HEK293 (cell line): ENCODE measurements at regions not wholly inside any gene's neighbourhood (a gene's known extent, or its start where the extent isn't known, plus 50 kb on each side); places are given as distances from the start of the nearest gene placed in this dataset.
A peak's percentile ranks its signal among the peaks of the same experiment; 100 is the strongest.

ENCODE experiments used
- CTCF ChIA-PET: fragments of 350-600 bp; formaldehyde crosslinking; extraction: SDS; loops from one replicate; lab custom pipeline; 2021; ENCODE audit warnings: antibody characterized with exemption; lab: Yijun Ruan, JAX
- POLR2A ChIA-PET: fragments of 300-600 bp; formaldehyde crosslinking; extraction: SDS; loops from one replicate; lab custom pipeline; 2020; ENCODE audit warnings: antibody characterized with exemption, inconsistent platforms; lab: Yijun Ruan, JAX
- H3K27ac ChIP-seq: fragments of 200-500 bp; sonication (Bioruptor generic); 2 replicates; pipeline ENCODE4 v1.5.1; 2014; ENCODE audit warnings: low read depth, low read length, control low read depth, inconsistent platforms; ENCODE audit errors: extremely low read depth
- H3K36me3 ChIP-seq, 2 experiments: fragments of 200-500 bp in 1 of 2; sonication (Bioruptor generic) in 1 of 2; 1 replicate in 1 of 2; 2 replicates in 1 of 2; pipeline ENCODE4 v1.5.1; 2014 to 2017; ENCODE audit warnings: inconsistent platforms in 2 of 2, low read length in 2 of 2; ENCODE audit not compliant: control insufficient read depth in 2 of 2, insufficient read depth in 1 of 2
- H3K4me1 ChIP-seq: fragments of 200-500 bp; sonication (Bioruptor generic); 2 replicates; pipeline ENCODE4 v1.5.1; 2014; ENCODE audit warnings: mild to moderate bottlenecking, low read length, inconsistent platforms; ENCODE audit not compliant: control insufficient read depth, insufficient read depth
- H3K4me3 ChIP-seq: 2 replicates; pipeline ENCODE4 v1.5.1; 2011; ENCODE audit warnings: low read depth, mild to moderate bottlenecking, control low read depth, low read length, moderate library complexity
- H3K9me3 ChIP-seq: fragments of 200-500 bp; sonication (Bioruptor generic); 2 replicates; pipeline ENCODE4 v1.5.1; 2014; ENCODE audit warnings: low read depth, low read length, inconsistent platforms; ENCODE audit not compliant: control insufficient read depth, insufficient read depth
- GLI2 ChIP-seq: fragments of 450-650 bp; formaldehyde crosslinking; IDR thresholded peaks from 2 replicates; pipeline ENCODE4; 2017; ENCODE audit warnings: missing biosample characterization, missing genetic modification characterization, low read depth, borderline replicate concordance
- GLI4 ChIP-seq: fragments of 450-650 bp; formaldehyde crosslinking; IDR thresholded peaks from 2 replicates; pipeline ENCODE4 v1.5.1; 2016; ENCODE audit warnings: missing biosample characterization, missing genetic modification characterization
- GLIS1 ChIP-seq: fragments of 450-650 bp; formaldehyde crosslinking; IDR thresholded peaks from 2 replicates; pipeline ENCODE4 v1.5.1; 2016; ENCODE audit warnings: missing biosample characterization, missing genetic modification characterization
- HOXA7 ChIP-seq: sonication (generic); formaldehyde crosslinking; IDR thresholded peaks from 2 replicates; pipeline ENCODE4 v1.8.1; 2022; ENCODE audit warnings: missing genetic modification reagents, borderline replicate concordance
- RBAK ChIP-seq: fragments of 450-650 bp; formaldehyde crosslinking; IDR thresholded peaks from 2 replicates; pipeline ENCODE4 v1.5.1; 2016; ENCODE audit warnings: missing biosample characterization, missing genetic modification characterization
- SCRT2 ChIP-seq: fragments of 450-650 bp; formaldehyde crosslinking; IDR thresholded peaks from 2 replicates; pipeline ENCODE4 v1.5.1; 2016; ENCODE audit warnings: missing biosample characterization, missing genetic modification characterization
- SP7 ChIP-seq: fragments of 450-650 bp; formaldehyde crosslinking; IDR thresholded peaks from 2 replicates; pipeline ENCODE4 v1.5.1; 2016; ENCODE audit warnings: missing biosample characterization, missing genetic modification characterization
- YY1 ChIP-seq: fragments of 450-650 bp; formaldehyde crosslinking; IDR thresholded peaks from 2 replicates; pipeline ENCODE4 v1.5.1; 2018; ENCODE audit warnings: missing biosample characterization, missing genetic modification characterization
- ZBTB17 ChIP-seq: fragments of 450-650 bp; formaldehyde crosslinking; IDR thresholded peaks from 2 replicates; pipeline ENCODE4 v1.5.1; 2016; ENCODE audit warnings: missing biosample characterization, missing genetic modification characterization
- ZBTB48 ChIP-seq: fragments of 450-650 bp; formaldehyde crosslinking; IDR thresholded peaks from 2 replicates; pipeline ENCODE4 v1.5.1; 2016; ENCODE audit warnings: missing biosample characterization, missing genetic modification characterization
- ZNF16 ChIP-seq: fragments of 450-650 bp; formaldehyde crosslinking; IDR thresholded peaks from 2 replicates; pipeline ENCODE4 v1.5.1; 2016; ENCODE audit warnings: low read depth, missing biosample characterization, missing genetic modification characterization
- ZNF19 ChIP-seq: fragments of 450-650 bp; formaldehyde crosslinking; IDR thresholded peaks from 2 replicates; pipeline ENCODE4; 2016; ENCODE audit warnings: missing biosample characterization, missing genetic modification characterization, low read depth
- ZNF341 ChIP-seq: fragments of 450-650 bp; formaldehyde crosslinking; IDR thresholded peaks from 2 replicates; pipeline ENCODE4; 2016; ENCODE audit warnings: low read depth, missing biosample characterization, missing genetic modification characterization
- ZNF530 ChIP-seq: fragments of 450-650 bp; formaldehyde crosslinking; IDR thresholded peaks from 2 replicates; pipeline ENCODE4 v1.5.1; 2016; ENCODE audit warnings: low read depth, missing biosample characterization, missing genetic modification characterization
- ZNF555 ChIP-seq: fragments of 450-650 bp; formaldehyde crosslinking; conservative IDR thresholded peaks from 2 replicates; pipeline ENCODE4 v1.5.1; 2017; ENCODE audit warnings: missing biosample characterization, mild to moderate bottlenecking, missing genetic modification characterization, inconsistent platforms
- ZNF600 ChIP-seq: fragments of 450-650 bp; formaldehyde crosslinking; IDR thresholded peaks from 2 replicates; pipeline ENCODE4 v1.5.1; 2016; ENCODE audit warnings: missing biosample characterization, missing genetic modification characterization
- ZNF623 ChIP-seq: fragments of 450-650 bp; formaldehyde crosslinking; IDR thresholded peaks from 2 replicates; pipeline ENCODE4 v1.5.1; 2016; ENCODE audit warnings: missing biosample characterization, missing genetic modification characterization
- ZNF654 ChIP-seq: fragments of 450-650 bp; formaldehyde crosslinking; IDR thresholded peaks from 2 replicates; pipeline ENCODE4 v1.5.1; 2016; ENCODE audit warnings: low read depth, missing biosample characterization, missing genetic modification characterization
- ZNF664 ChIP-seq: fragments of 450-650 bp; formaldehyde crosslinking; IDR thresholded peaks from 2 replicates; pipeline ENCODE4 v1.5.1; 2016; ENCODE audit warnings: missing biosample characterization, missing genetic modification characterization
- ZNF837 ChIP-seq: fragments of 450-650 bp; formaldehyde crosslinking; IDR thresholded peaks from 2 replicates; pipeline ENCODE4 v1.5.1; 2016; ENCODE audit warnings: missing biosample characterization, missing genetic modification characterization
- ZSCAN30 ChIP-seq: fragments of 450-650 bp; IDR thresholded peaks from 2 replicates; pipeline ENCODE4 v1.5.1; 2018; ENCODE audit warnings: missing biosample characterization, mild to moderate bottlenecking, missing genetic modification characterization, moderate library complexity
- TF ChIP-seq, protein P1 (sequence below): fragments of 450-650 bp; formaldehyde crosslinking; IDR thresholded peaks from 2 replicates; pipeline ENCODE4 v1.5.1; 2017; ENCODE audit warnings: missing biosample characterization, missing genetic modification characterization
- TF ChIP-seq, protein P2 (sequence below): fragments of 450-650 bp; formaldehyde crosslinking; IDR thresholded peaks from 2 replicates; pipeline ENCODE4 v1.5.1; 2016; ENCODE audit warnings: missing biosample characterization, missing genetic modification characterization, low read depth
- TF ChIP-seq, protein P3 (sequence below): fragments of 450-650 bp; formaldehyde crosslinking; IDR thresholded peaks from 2 replicates; pipeline ENCODE4 v1.5.1; 2016; ENCODE audit warnings: missing biosample characterization, missing genetic modification characterization, low read depth
- TF ChIP-seq, protein P4 (sequence below): fragments of 450-650 bp; formaldehyde crosslinking; IDR thresholded peaks from 2 replicates; pipeline ENCODE4 v1.5.1; 2016; ENCODE audit warnings: missing biosample characterization, missing genetic modification characterization
- TF ChIP-seq, protein P5 (sequence below): fragments of 450-650 bp; formaldehyde crosslinking; IDR thresholded peaks from 2 replicates; pipeline ENCODE4 v1.5.1; 2016; ENCODE audit warnings: missing biosample characterization, missing genetic modification characterization

DNA sequence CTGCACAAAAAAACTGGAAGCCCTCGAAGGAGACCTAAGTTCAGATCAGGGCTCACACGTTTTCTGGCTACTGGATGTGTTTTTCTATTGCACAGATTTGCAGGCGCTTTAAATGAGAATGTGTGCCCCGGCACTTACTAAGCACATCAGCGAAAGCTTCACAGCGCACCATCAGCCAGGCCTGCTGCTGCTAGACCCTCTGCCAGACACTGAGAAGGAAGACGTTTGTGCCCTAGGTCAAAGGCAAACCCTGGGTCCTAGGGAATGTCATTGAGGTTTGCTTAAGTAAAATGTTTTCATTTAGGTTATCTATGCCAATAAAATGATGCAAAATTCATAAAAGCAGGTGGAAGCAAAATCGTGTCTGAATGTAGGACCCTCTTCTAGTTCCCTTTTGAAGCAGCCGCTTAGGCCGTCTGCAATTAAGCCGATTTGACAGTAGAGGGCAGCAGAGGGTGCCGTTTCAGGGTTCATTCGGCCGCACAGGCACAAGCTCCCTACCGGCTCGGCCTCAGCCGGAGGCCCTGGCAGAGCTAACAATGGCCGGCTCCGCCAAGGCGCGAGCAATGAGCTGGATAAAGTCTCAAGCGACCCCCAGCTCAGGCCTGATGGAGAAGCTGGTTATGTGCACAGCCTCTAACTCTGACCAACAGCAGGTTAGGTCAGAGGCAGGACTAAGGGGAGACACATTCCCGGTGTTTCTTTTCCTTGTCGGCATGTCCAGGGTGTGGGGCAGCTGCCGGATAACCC lies 107.2 kb upstream of the FOXA2 start:
- H3K4me3 ChIP-seq = no peak overlapping the region
- POLR2A ChIA-PET = interaction anchor here (0.6 to 1.3 kb wide), 2 partner anchors 404 to 658 kb away, joined by 3 to 4 read pairs; no protein-coding TSS in a partner anchor
- H3K27ac ChIP-seq = no peak overlapping the region

DNA sequence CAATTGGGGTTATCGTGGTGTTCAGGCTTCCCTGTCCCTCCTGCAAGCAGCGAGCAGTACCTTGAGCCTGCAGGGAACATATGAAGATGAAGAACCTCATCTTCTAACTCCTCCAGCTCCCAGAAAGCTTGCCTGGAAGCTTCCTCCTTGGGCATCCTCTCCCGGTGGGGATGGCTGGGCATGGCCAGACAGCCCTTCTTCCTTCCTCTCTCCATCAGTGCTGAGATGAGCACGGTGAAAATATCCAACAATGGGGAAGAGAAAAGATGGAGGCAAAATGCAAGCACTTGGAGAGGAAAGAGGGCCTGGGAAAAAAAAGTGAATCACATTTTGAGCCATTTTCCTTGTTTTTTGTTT lies 107.7 kb upstream of the FOXA2 start:
- no peak overlapping the region for H3K27ac ChIP-seq
- H3K4me3 ChIP-seq = no peak overlapping the region
- H3K4me1 ChIP-seq = no peaks in the 10 kb centered on the region
- H3K9me3 ChIP-seq = no peaks in the 10 kb centered on the region
- POLR2A ChIA-PET = interaction anchor here (1.3 kb wide), 1 partner anchor 658 kb away, joined by 4 read pairs; no protein-coding TSS in a partner anchor
- CTCF ChIA-PET = interaction anchor here (0.5 to 4.5 kb wide), 53 partner anchors 9 to 1866 kb away, joined by 3 to 57 read pairs (median 4); partner anchors contain the start of gene THBD
- no peaks in the 10 kb centered on the region for H3K36me3 ChIP-seq
- TF ChIP-seq, protein P1, sequence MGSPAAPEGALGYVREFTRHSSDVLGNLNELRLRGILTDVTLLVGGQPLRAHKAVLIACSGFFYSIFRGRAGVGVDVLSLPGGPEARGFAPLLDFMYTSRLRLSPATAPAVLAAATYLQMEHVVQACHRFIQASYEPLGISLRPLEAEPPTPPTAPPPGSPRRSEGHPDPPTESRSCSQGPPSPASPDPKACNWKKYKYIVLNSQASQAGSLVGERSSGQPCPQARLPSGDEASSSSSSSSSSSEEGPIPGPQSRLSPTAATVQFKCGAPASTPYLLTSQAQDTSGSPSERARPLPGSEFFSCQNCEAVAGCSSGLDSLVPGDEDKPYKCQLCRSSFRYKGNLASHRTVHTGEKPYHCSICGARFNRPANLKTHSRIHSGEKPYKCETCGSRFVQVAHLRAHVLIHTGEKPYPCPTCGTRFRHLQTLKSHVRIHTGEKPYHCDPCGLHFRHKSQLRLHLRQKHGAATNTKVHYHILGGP (tag by site-specific recombination) = no peak
- TF ChIP-seq ZSCAN30 (tag by site-specific recombination) (no peak), ZNF19 (tag by site-specific recombination) (no peak), ZNF341 (no peak), SCRT2 (tag by site-specific recombination) (no peak), ZNF555 (tag by site-specific recombination) (no peak), SP7 (tag by site-specific recombination) (no peak), GLI2 (tag by site-specific recombination) (no peak), ZNF600 (tag by site-specific recombination) (no peak), ZNF623 (tag by site-specific recombination) (no peak), GLI4 (tag by site-specific recombination) (no peak), ZNF16 (no peak)
- TF ChIP-seq, protein P2, sequence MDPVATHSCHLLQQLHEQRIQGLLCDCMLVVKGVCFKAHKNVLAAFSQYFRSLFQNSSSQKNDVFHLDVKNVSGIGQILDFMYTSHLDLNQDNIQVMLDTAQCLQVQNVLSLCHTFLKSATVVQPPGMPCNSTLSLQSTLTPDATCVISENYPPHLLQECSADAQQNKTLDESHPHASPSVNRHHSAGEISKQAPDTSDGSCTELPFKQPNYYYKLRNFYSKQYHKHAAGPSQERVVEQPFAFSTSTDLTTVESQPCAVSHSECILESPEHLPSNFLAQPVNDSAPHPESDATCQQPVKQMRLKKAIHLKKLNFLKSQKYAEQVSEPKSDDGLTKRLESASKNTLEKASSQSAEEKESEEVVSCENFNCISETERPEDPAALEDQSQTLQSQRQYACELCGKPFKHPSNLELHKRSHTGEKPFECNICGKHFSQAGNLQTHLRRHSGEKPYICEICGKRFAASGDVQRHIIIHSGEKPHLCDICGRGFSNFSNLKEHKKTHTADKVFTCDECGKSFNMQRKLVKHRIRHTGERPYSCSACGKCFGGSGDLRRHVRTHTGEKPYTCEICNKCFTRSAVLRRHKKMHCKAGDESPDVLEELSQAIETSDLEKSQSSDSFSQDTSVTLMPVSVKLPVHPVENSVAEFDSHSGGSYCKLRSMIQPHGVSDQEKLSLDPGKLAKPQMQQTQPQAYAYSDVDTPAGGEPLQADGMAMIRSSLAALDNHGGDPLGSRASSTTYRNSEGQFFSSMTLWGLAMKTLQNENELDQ (tag by site-specific recombination) = no peak
- TF ChIP-seq, protein P3, sequence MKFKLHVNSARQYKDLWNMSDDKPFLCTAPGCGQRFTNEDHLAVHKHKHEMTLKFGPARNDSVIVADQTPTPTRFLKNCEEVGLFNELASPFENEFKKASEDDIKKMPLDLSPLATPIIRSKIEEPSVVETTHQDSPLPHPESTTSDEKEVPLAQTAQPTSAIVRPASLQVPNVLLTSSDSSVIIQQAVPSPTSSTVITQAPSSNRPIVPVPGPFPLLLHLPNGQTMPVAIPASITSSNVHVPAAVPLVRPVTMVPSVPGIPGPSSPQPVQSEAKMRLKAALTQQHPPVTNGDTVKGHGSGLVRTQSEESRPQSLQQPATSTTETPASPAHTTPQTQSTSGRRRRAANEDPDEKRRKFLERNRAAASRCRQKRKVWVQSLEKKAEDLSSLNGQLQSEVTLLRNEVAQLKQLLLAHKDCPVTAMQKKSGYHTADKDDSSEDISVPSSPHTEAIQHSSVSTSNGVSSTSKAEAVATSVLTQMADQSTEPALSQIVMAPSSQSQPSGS (tag by site-specific recombination) = no peak

More for the DNA sequence above, 107.2 kb upstream of the FOXA2 start:
- CTCF ChIA-PET = interaction anchor here (0.5 to 4.5 kb wide), 55 partner anchors 9 to 1865 kb away, joined by 3 to 57 read pairs (median 4); partner anchors contain the start of gene THBD
- TF ChIP-seq ZNF837 (no peak), HOXA7 (no peak), ZNF654 (tag by site-specific recombination) (peak; percentile 87), ZNF664 (tag by site-specific recombination) (no peak), YY1 (tag by site-specific recombination) (peak; percentile 53; the same call in 1 of the 2 replicates), ZNF530 (tag by site-specific recombination) (no peak), SP7 (tag by site-specific recombination) (no peak), GLIS1 (tag by site-specific recombination) (peak; percentile 48), ZNF600 (tag by site-specific recombination) (peak; percentile 48; the same call in 1 of the 2 replicates), ZBTB48 (tag by site-specific recombination) (peak; percentile 64), RBAK (no peak), ZBTB17 (tag by site-specific recombination) (0 out of 2 replicates have a peak, but pooled peaks have one; percentile 30)
- TF ChIP-seq, protein P4, sequence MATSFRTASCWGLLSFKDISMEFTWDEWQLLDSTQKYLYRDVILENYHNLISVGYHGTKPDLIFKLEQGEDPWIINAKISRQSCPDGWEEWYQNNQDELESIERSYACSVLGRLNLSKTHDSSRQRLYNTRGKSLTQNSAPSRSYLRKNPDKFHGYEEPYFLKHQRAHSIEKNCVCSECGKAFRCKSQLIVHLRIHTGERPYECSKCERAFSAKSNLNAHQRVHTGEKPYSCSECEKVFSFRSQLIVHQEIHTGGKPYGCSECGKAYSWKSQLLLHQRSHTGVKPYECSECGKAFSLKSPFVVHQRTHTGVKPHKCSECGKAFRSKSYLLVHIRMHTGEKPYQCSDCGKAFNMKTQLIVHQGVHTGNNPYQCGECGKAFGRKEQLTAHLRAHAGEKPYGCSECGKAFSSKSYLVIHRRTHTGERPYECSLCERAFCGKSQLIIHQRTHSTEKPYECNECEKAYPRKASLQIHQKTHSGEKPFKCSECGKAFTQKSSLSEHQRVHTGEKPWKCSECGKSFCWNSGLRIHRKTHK (tag by site-specific recombination) = no peak
- TF ChIP-seq, protein P1 (tag by site-specific recombination) = no peak
- TF ChIP-seq, protein P5, sequence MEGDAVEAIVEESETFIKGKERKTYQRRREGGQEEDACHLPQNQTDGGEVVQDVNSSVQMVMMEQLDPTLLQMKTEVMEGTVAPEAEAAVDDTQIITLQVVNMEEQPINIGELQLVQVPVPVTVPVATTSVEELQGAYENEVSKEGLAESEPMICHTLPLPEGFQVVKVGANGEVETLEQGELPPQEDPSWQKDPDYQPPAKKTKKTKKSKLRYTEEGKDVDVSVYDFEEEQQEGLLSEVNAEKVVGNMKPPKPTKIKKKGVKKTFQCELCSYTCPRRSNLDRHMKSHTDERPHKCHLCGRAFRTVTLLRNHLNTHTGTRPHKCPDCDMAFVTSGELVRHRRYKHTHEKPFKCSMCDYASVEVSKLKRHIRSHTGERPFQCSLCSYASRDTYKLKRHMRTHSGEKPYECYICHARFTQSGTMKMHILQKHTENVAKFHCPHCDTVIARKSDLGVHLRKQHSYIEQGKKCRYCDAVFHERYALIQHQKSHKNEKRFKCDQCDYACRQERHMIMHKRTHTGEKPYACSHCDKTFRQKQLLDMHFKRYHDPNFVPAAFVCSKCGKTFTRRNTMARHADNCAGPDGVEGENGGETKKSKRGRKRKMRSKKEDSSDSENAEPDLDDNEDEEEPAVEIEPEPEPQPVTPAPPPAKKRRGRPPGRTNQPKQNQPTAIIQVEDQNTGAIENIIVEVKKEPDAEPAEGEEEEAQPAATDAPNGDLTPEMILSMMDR (tag by site-specific recombination) = peak; percentile 66
- Histone ChIP-seq H3K9me3 (no peaks in the 10 kb centered on the region), H3K4me1 (no peaks in the 10 kb centered on the region), H3K36me3 (no peaks in the 10 kb centered on the region)
